Thyroid gland (tissue), 4 donors: ENCODE measurements at regions not wholly inside any gene's neighbourhood (a gene's known extent, or its start where the extent isn't known, plus 50 kb on each side); places are given as distances from the start of the nearest gene placed in this dataset.

ENCODE experiments used
- DNase-seq, 2 donors: peaks; one replicate each; pipeline ENCODE4 v3.0.0-alpha.2; 2019
- H3K27ac ChIP-seq, 3 donors: fragments of 200-600 bp; sonication (generic); 1 replicate in 2 of 3; 2 replicates in 1 of 3; pipeline ENCODE4 v1.5.1; 2016 to 2019; ENCODE audit warnings: mild to moderate bottlenecking in 1 of 3, moderate library complexity in 1 of 3
- H3K27me3 ChIP-seq: fragments of 200-600 bp; sonication (generic); one replicate; pipeline ENCODE4 v1.5.1; 2019
- H3K36me3 ChIP-seq, 2 donors: fragments of 200-600 bp; sonication (generic); one replicate each; pipeline ENCODE4 v1.5.1; 2016 to 2019
- H3K4me1 ChIP-seq, 2 donors: fragments of 200-600 bp; sonication (generic); one replicate each; pipeline ENCODE4 v1.5.1; 2017 to 2019
- H3K4me3 ChIP-seq, 3 donors: fragments of 200-600 bp; sonication (generic); replicated peaks in 1 of 3; 1 replicate in 2 of 3; 2 replicates in 1 of 3; pipeline ENCODE4 v1.5.1; 2016; ENCODE audit warnings: mild to moderate bottlenecking in 1 of 3
- H3K9me3 ChIP-seq: fragments of 200-600 bp; sonication (generic); one replicate; pipeline ENCODE4 v1.5.1; 2017
- CTCF ChIP-seq, 6 experiments: fragments of 200-600 bp in 3 of 6; fragments of 450-650 bp in 3 of 6; sonication (generic) in 3 of 6; IDR thresholded peaks; one replicate each; pipeline ENCODE4 v1.5.1; 2016 to 2019; ENCODE audit warnings: antibody characterized with exemption in 6 of 6, mild to moderate bottlenecking in 2 of 6, inconsistent platforms in 1 of 6, moderate library complexity in 1 of 6
- POLR2A ChIP-seq, 2 donors: fragments of 450-650 bp; IDR thresholded peaks; one replicate each; pipeline ENCODE4 v1.6.1; 2017; ENCODE audit warnings: antibody characterized with exemption in 2 of 2, mild to moderate bottlenecking in 2 of 2, moderate library complexity in 1 of 2
- WGBS, 2 donors: methylation state at CpG; one replicate each; pipeline ENCODE4 v1.1.5; 2017; 5-methylcytosine and 5-hydroxymethylcytosine counted together
- intact Hi-C: fragments of 100-400 bp; cut with DNase I; formaldehyde crosslinking; loops from one replicate; pipeline ENCODE4 v1.15.1; 2023

GRCh38 chr3:23741036-23741706, 64.6 kb upstream of the UBE2E1 start:
- 77 to 81% methylated on average over 7 of the region's 7 CpGs for WGBS, 2 donors
- H3K27me3 ChIP-seq: no peaks in the 10 kb centered on the region
- DNase-seq: peak in 1 of 2 donors; percentile 13

DNA sequence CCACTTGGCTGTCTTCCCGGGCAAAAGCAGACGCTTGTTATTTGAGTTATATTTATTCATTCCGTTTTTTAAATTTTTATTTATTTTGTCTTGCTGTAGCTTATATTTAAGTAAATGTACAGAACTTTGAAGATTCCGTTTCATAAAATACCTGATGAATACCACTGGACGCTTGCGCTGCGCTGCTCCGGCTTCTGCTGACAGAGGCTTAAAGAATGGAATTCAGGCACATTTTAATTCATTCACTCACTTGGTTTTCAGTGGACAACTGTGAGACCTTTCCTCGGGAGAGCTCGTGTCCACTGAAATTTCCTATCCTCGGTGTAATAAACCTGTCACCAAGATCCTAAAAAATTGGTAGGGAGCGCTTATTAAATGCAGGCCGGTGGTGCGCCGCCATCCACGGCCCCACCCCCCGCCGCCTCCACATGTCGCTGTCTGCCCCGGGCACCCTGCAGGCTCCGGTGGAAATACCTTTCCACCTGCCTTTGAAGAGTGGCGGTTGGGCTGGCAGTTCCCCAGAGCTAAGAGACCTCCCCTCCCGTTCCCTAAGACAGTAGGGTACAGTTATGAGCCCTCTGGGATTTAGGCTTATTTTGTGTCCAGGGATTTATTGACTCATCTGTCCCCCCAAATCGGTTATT, 62.5 kb upstream of the UBE2E1 start:
- no peak overlapping the region for H3K27ac ChIP-seq
- peak; percentile 71 to 73 for DNase-seq
- H3K4me1 ChIP-seq: peaks cover 32 to 47% of the 10 kb centered on the region in 2 donors
- intact Hi-C loops: no loop called here
- no peaks in the 10 kb centered on the region for H3K36me3 ChIP-seq
- no peaks in the 10 kb centered on the region for H3K27me3 ChIP-seq
- no peak overlapping the region for H3K4me3 ChIP-seq
- 45 to 54% methylated on average over 16 to 24 of the region's 24 CpGs for WGBS, 2 donors
- TF ChIP-seq CTCF (IDR thresholded peaks at IDR 0.05) (peak in 2 of 6 experiments; percentile 11 to 26), POLR2A (IDR thresholded peaks at IDR 0.05) (no peak)
- H3K9me3 ChIP-seq: no peaks in the 10 kb centered on the region

More at GRCh38 chr3:23741036-23741706, 64.6 kb upstream of the UBE2E1 start:
- H3K4me3 ChIP-seq: no peak overlapping the region
- H3K36me3 ChIP-seq: no peaks in the 10 kb centered on the region
- H3K9me3 ChIP-seq: no peaks in the 10 kb centered on the region
- intact Hi-C loops: no loop called here
- TF ChIP-seq CTCF (IDR thresholded peaks at IDR 0.05): no peak
- no peak for TF ChIP-seq POLR2A (IDR thresholded peaks at IDR 0.05)
- H3K4me1 ChIP-seq: peaks cover 32 to 47% of the 10 kb centered on the region in 2 donors
- H3K27ac ChIP-seq: peak overlapping the region; percentile 43 to 85 (median 77)

GRCh38 chr3:23746441-23746840, 59.3 kb upstream of the UBE2E1 start:
- TF ChIP-seq POLR2A (IDR thresholded peaks at IDR 0.05) (no peak), CTCF (IDR thresholded peaks at IDR 0.05) (no peak)
- Histone ChIP-seq H3K4me3 (no peak overlapping the region), H3K27ac (no peak overlapping the region), H3K4me1 (peaks cover 11 to 33% of the 10 kb centered on the region in 2 donors), H3K9me3 (no peaks in the 10 kb centered on the region), H3K36me3 (no peaks in the 10 kb centered on the region), H3K27me3 (no peaks in the 10 kb centered on the region)
- DNase-seq: no peak
- intact Hi-C loops: no loop called here
- 75 to 78% methylated on average over 7 of the region's 7 CpGs for WGBS, 2 donors

DNA sequence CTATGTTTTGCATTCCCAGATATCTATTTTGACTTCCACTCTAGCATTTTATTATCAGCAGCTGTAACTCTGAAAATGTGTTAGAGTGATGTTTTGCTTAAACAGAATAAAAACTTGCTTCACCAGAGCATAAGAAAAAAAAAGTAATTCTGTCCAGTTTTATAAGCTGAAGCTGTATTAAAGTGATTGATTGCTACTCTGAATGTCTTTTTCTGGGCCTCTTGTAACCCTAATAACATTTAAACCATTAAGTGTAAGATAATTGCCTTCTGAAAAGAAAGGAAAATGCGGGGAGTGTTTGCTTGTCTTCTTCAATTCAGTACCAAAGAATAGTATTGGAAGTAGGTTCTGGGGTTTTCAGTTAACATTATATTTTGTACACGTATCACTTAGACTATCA, 57.9 kb upstream of the UBE2E1 start:
- Histone ChIP-seq H3K4me3 (no peak overlapping the region), H3K27ac (no peak overlapping the region), H3K4me1 (peaks cover 5 to 25% of the 10 kb centered on the region in 2 donors), H3K27me3 (no peaks in the 10 kb centered on the region), H3K9me3 (no peaks in the 10 kb centered on the region), H3K36me3 (no peaks in the 10 kb centered on the region)
- no peak for TF ChIP-seq POLR2A (IDR thresholded peaks at IDR 0.05)
- no peak for DNase-seq
- 84 to 88% methylated on average over 2 of the region's 2 CpGs for WGBS, 2 donors
- intact Hi-C loops: no loop called here

- TF ChIP-seq CTCF (IDR thresholded peaks at IDR 0.05): no peak
- no peak for TF ChIP-seq POLR2A (IDR thresholded peaks at IDR 0.05)
- WGBS, 2 donors: 70 to 81% methylated on average over 4 of the region's 4 CpGs
- intact Hi-C loops: no loop called here
- Histone ChIP-seq H3K27me3 (no peaks in the 10 kb centered on the region), H3K27ac (no peak overlapping the region), H3K4me3 (no peak overlapping the region), H3K9me3 (no peaks in the 10 kb centered on the region), H3K36me3 (no peaks in the 10 kb centered on the region), H3K4me1 (peaks cover 0 to 18% of the 10 kb centered on the region in 2 donors)
- no peak for DNase-seq
Measured at GRCh38 chr3:23748398-23749110, 57.2 kb upstream of the UBE2E1 start.
